OCI-LY1 (cell line): ENCODE measurements at regions not wholly inside any gene's neighbourhood (a gene's known extent, or its start where the extent isn't known, plus 50 kb on each side); places are given as distances from the start of the nearest gene placed in this dataset.

Experiments used
- CTCF ChIP-seq: fragments of 200-600 bp; sonication (generic), shearing (Covaris generic); IDR thresholded peaks from 2 replicates; pipeline ENCODE4 v1.5.1; 2017; ENCODE audit warnings: mild to moderate bottlenecking, antibody characterized with exemption, low read length, moderate library complexity, mixed read lengths
- EZH2 ChIP-seq: fragments of 200-600 bp; sonication (generic), shearing (Covaris generic); IDR thresholded peaks from 2 replicates; pipeline ENCODE4 v1.8.0; 2017; ENCODE audit warnings: borderline replicate concordance, mixed run types, mild to moderate bottlenecking, antibody characterized with exemption, low read length, moderate library complexity, mixed read lengths

DNA sequence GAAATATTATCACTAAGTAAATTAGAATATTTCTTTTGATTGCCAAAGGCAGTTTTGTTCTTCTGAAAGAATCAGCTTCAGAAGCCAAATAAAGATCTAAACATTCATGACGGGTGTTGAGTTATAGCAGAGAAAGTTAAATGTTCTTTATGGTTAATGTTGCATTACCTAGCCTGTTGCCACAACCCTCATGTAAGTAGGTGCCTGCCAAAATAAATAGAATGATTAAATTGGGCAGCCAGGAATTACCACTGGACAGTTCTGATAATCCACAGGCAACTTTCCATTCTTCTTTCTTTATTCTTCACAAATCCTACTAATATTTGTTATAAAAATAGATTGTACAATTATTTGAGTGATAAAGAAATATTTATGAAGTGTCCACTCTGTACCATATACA lies 217.9 kb upstream of the NRIP1 start:
- TF ChIP-seq CTCF (no peak), EZH2 (no peak)
